GM23248 (cell line): ENCODE measurements at regions not wholly inside any gene's neighbourhood (a gene's known extent, or its start where the extent isn't known, plus 50 kb on each side); places are given as distances from the start of the nearest gene placed in this dataset.

ENCODE experiments used
- DNase-seq: peaks from one replicate; pipeline ENCODE4 v3.0.0-alpha.2; 2015
- H2AFZ ChIP-seq: fragments of 200-600 bp; sonication (generic); 2 replicates; pipeline ENCODE4 v1.6.1; 2016; ENCODE audit warnings: antibody characterized with exemption
- H3F3A ChIP-seq: fragments of 200-600 bp; sonication (generic); 2 replicates; pipeline ENCODE4 v1.6.1; 2016; ENCODE audit warnings: mild to moderate bottlenecking, antibody characterized with exemption, mixed run types; ENCODE audit not compliant: insufficient read depth
- H3K27ac ChIP-seq: fragments of 200-600 bp; sonication (generic); 2 replicates; pipeline ENCODE4 v1.5.1; 2016; ENCODE audit warnings: mild to moderate bottlenecking
- H3K27me3 ChIP-seq: fragments of 200-600 bp; sonication (generic); replicated peaks from 2 replicates; pipeline ENCODE4 v1.6.1; 2016; ENCODE audit warnings: mild to moderate bottlenecking; ENCODE audit not compliant: insufficient read depth
- H3K36me3 ChIP-seq: fragments of 200-600 bp; sonication (generic); 2 replicates; pipeline ENCODE4 v1.6.1; 2016; ENCODE audit warnings: low read depth, mild to moderate bottlenecking
- H3K4me1 ChIP-seq: fragments of 200-600 bp; sonication (generic); 2 replicates; pipeline ENCODE4 v1.6.1; 2016; ENCODE audit warnings: mild to moderate bottlenecking; ENCODE audit not compliant: insufficient read depth
- H3K4me2 ChIP-seq: fragments of 200-600 bp; sonication (generic); one replicate; pipeline ENCODE4 v1.6.1; 2016; ENCODE audit warnings: mild to moderate bottlenecking; ENCODE audit not compliant: unreplicated experiment
- H3K4me3 ChIP-seq: fragments of 200-600 bp; sonication (generic); 2 replicates; pipeline ENCODE4 v1.5.1; 2016; ENCODE audit warnings: mild to moderate bottlenecking
- H3K79me2 ChIP-seq: fragments of 200-600 bp; sonication (generic); 2 replicates; pipeline ENCODE4 v1.6.1; 2016; ENCODE audit warnings: mild to moderate bottlenecking; ENCODE audit not compliant: insufficient read depth
- H3K9ac ChIP-seq: fragments of 200-600 bp; sonication (generic); 2 replicates; pipeline ENCODE4 v1.6.1; 2016; ENCODE audit warnings: mild to moderate bottlenecking
- H3K9me2 ChIP-seq: fragments of 200-600 bp; sonication (generic); 2 replicates; pipeline ENCODE4 v1.6.1; 2016; ENCODE audit warnings: mixed run types, mild to moderate bottlenecking, moderate library complexity; ENCODE audit not compliant: insufficient read depth
- H3K9me3 ChIP-seq: fragments of 200-600 bp; sonication (generic); one replicate; pipeline ENCODE4 v1.6.1; 2017; ENCODE audit warnings: low read depth
- H4K20me1 ChIP-seq: fragments of 200-600 bp; sonication (generic); 2 replicates; pipeline ENCODE4 v1.6.0; 2016; ENCODE audit not compliant: insufficient read depth
- EZH2 ChIP-seq: fragments of 200-600 bp; sonication (generic); IDR thresholded peaks from 2 replicates; pipeline ENCODE4 v1.6.1; 2018; ENCODE audit warnings: antibody characterized with exemption, mild to moderate bottlenecking; ENCODE audit not compliant: insufficient read depth, poor library complexity, severe bottlenecking
- EZH2phosphoT487 ChIP-seq: fragments of 200-600 bp; sonication (generic); IDR thresholded peaks from 2 replicates; pipeline ENCODE4 v1.6.1; 2018; ENCODE audit warnings: antibody characterized with exemption, moderate library complexity, mild to moderate bottlenecking, low read depth; ENCODE audit not compliant: insufficient read depth
- WGBS, 2 experiments: methylation state at CpG; one replicate each; pipeline ENCODE4 v1.1.6; 2015 to 2017; ENCODE audit warnings: low lambda C conversion rate in 2 of 2, low coverage in 1 of 2; ENCODE audit errors: missing lambda C conversion rate in 2 of 2; 5-methylcytosine and 5-hydroxymethylcytosine counted together
- in situ Hi-C: fragments of 300-500 bp; cut with MboI; formaldehyde crosslinking; loops from 2 replicates; pipeline ENCODE4 v1.15.0; 2020

- no peaks in the 10 kb centered on the region for H3K9me3 ChIP-seq
- no peak overlapping the region for H3K4me3 ChIP-seq
- no peaks in the 10 kb centered on the region for H4K20me1 ChIP-seq
- H3K27me3 ChIP-seq: peaks cover 31% of the 10 kb centered on the region
- H3K79me2 ChIP-seq: no peaks in the 10 kb centered on the region
- H3K36me3 ChIP-seq: no peaks in the 10 kb centered on the region
- no peaks in the 10 kb centered on the region for H3K4me1 ChIP-seq
- in situ Hi-C loops: no loop called here
- WGBS, 2 experiments: 30 to 37% methylated on average over 12 of the region's 12 CpGs
- no peaks in the 10 kb centered on the region for H3K9me2 ChIP-seq
- H3K4me2 ChIP-seq: no peak overlapping the region
- no peaks in the 10 kb centered on the region for H3F3A ChIP-seq
- no peak overlapping the region for H3K9ac ChIP-seq
- TF ChIP-seq EZH2phosphoT487 (no peak), EZH2 (no peak)
- no peak for DNase-seq
- no peak overlapping the region for H3K27ac ChIP-seq
- no peak overlapping the region for H2AFZ ChIP-seq
Observed at GRCh38 chr9:124098141-124098905, 86.8 kb downstream of the LHX2 start.

GRCh38 chr9:124099860-124100259, 88.3 kb downstream of the LHX2 start:
- H3K36me3 ChIP-seq: no peaks in the 10 kb centered on the region
- DNase-seq: no peak
- H3K79me2 ChIP-seq: no peaks in the 10 kb centered on the region
- H3F3A ChIP-seq: no peaks in the 10 kb centered on the region
- H2AFZ ChIP-seq: no peak overlapping the region
- H3K9ac ChIP-seq: no peak overlapping the region
- H4K20me1 ChIP-seq: no peaks in the 10 kb centered on the region
- H3K27ac ChIP-seq: no peak overlapping the region
- H3K27me3 ChIP-seq: peaks cover 27% of the 10 kb centered on the region
- no peaks in the 10 kb centered on the region for H3K9me3 ChIP-seq
- in situ Hi-C loops: loop anchor here (25.0 kb wide), 1 partner anchor 437 kb away; no protein-coding TSS in a partner anchor
- WGBS, 2 experiments: 49 to 52% methylated on average over 6 of the region's 6 CpGs
- H3K4me1 ChIP-seq: no peaks in the 10 kb centered on the region
- H3K9me2 ChIP-seq: no peaks in the 10 kb centered on the region
- TF ChIP-seq EZH2 (no peak), EZH2phosphoT487 (no peak)
- H3K4me3 ChIP-seq: no peak overlapping the region
- H3K4me2 ChIP-seq: no peak overlapping the region

GRCh38 chr9:124101215-124101968, 89.8 kb downstream of the LHX2 start:
- Histone ChIP-seq H3K27me3 (peaks cover 29% of the 10 kb centered on the region), H3K9me3 (no peaks in the 10 kb centered on the region), H3K9ac (no peak overlapping the region), H3K79me2 (no peaks in the 10 kb centered on the region), H3K36me3 (no peaks in the 10 kb centered on the region), H3F3A (no peaks in the 10 kb centered on the region), H3K27ac (no peak overlapping the region), H2AFZ (no peak overlapping the region), H3K4me3 (no peak overlapping the region), H4K20me1 (no peaks in the 10 kb centered on the region), H3K9me2 (no peaks in the 10 kb centered on the region), H3K4me2 (no peak overlapping the region), H3K4me1 (no peaks in the 10 kb centered on the region)
- DNase-seq: no peak
- TF ChIP-seq EZH2phosphoT487: no peak
- TF ChIP-seq EZH2: no peak
- in situ Hi-C loops: loop anchor here (25.0 kb wide), 1 partner anchor 436 kb away; no protein-coding TSS in a partner anchor
- WGBS, 2 experiments: 22 to 35% methylated on average over 5 to 6 of the region's 6 CpGs

GRCh38 chr9:124101969-124102345, 90.4 kb downstream of the LHX2 start:
- DNase-seq: no peak
- Histone ChIP-seq H3K27ac (no peak overlapping the region), H3K9me3 (no peaks in the 10 kb centered on the region), H3K79me2 (no peaks in the 10 kb centered on the region), H3K9me2 (no peaks in the 10 kb centered on the region), H3K9ac (no peak overlapping the region), H3K36me3 (no peaks in the 10 kb centered on the region), H3K4me2 (no peak overlapping the region), H2AFZ (no peak overlapping the region), H4K20me1 (no peaks in the 10 kb centered on the region), H3K4me1 (no peaks in the 10 kb centered on the region), H3F3A (no peaks in the 10 kb centered on the region), H3K27me3 (peaks cover 34% of the 10 kb centered on the region), H3K4me3 (no peak overlapping the region)
- TF ChIP-seq EZH2phosphoT487: no peak
- no peak for TF ChIP-seq EZH2
- WGBS, 2 experiments: 60 to 71% methylated on average over 7 of the region's 7 CpGs
- in situ Hi-C loops: loop anchor here (25.0 kb wide), 1 partner anchor 435 kb away; no protein-coding TSS in a partner anchor
